GM12878 (cell line): ENCODE measurements at regions not wholly inside any gene's neighbourhood (a gene's known extent, or its start where the extent isn't known, plus 50 kb on each side); places are given as distances from the start of the nearest gene placed in this dataset.

Experiments used
- ATAC-seq: fragments of 200-7000 bp; cut with Tn5 transposase; 3 replicates; pipeline ENCODE4 v1.9.1; 2020; ENCODE audit warnings: mild to moderate bottlenecking, moderate library complexity
- BruUV-seq: library from RNA; stranded (reverse); fragments of 400-500 nt; replicated peaks from 2 replicates; lab custom pipeline; 2021; lab: Mats Ljungman, UMichigan
- CTCF ChIA-PET: fragments of 300-600 bp; sonication (Branson Sonifier 250); formaldehyde crosslinking; extraction: SDS; loops from one replicate; lab custom pipeline; 2021; ENCODE audit warnings: inconsistent platforms; lab: Yijun Ruan, JAX
- POLR2A ChIA-PET: fragments of 350-600 bp; formaldehyde crosslinking; extraction: SDS; loops from one replicate; lab custom pipeline; 2021; ENCODE audit warnings: inconsistent platforms; lab: Charles Lee
- RAD21 ChIA-PET: fragments of 300-600 bp; sonication (Branson Sonifier 250); formaldehyde crosslinking; loops from one replicate; lab custom pipeline; 2023; ENCODE audit warnings: antibody characterized with exemption; ENCODE audit not compliant: unreplicated experiment; lab: Charles Lee
- SMC1A ChIA-PET: fragments of 300-600 bp; sonication (Branson Sonifier 250); formaldehyde crosslinking; loops from one replicate; lab custom pipeline; 2023; ENCODE audit not compliant: unreplicated experiment, uncharacterized antibody; lab: Charles Lee
- DNase-seq: peaks from one replicate; pipeline ENCODE4 v3.0.0-alpha.2; 2011; ENCODE audit warnings: low read depth, low spot score
- FAIRE-seq: peaks from 3 replicates; lab custom pipeline; 2011; peaks lifted over from hg19 to GRCh38; lab: Jason Lieb, UNC
- H2AFZ ChIP-seq: 2 replicates; pipeline ENCODE4 v1.6.0; 2011; ENCODE audit warnings: low read depth, low read length, control low read depth; ENCODE audit not compliant: control insufficient read depth
- H3K27ac ChIP-seq: 2 replicates; pipeline ENCODE4 v1.5.1; 2011; ENCODE audit warnings: control low read depth; ENCODE audit not compliant: control insufficient read depth, insufficient read depth
- H3K27me3 ChIP-seq, 2 experiments: replicated peaks in 1 of 2; 2 replicates each; pipeline versions ENCODE4 v1.6.0 to v1.6.1; 2011; ENCODE audit warnings: low read length in 1 of 2; ENCODE audit not compliant: control insufficient read depth in 2 of 2, insufficient read depth in 2 of 2
- H3K36me3 ChIP-seq, 2 experiments: 2 replicates each; pipeline ENCODE4 v1.5.1; 2011; ENCODE audit warnings: low read length in 1 of 2; ENCODE audit not compliant: control insufficient read depth in 2 of 2, insufficient read depth in 2 of 2
- H3K4me1 ChIP-seq: 2 replicates; pipeline ENCODE4 v1.6.1; 2011; ENCODE audit warnings: mild to moderate bottlenecking, low read length, moderate library complexity, mixed read lengths; ENCODE audit not compliant: control insufficient read depth, insufficient read depth
- H3K4me2 ChIP-seq: 2 replicates; pipeline ENCODE4 v1.6.0; 2011; ENCODE audit warnings: control low read depth; ENCODE audit not compliant: control insufficient read depth, insufficient read depth
- H3K4me3 ChIP-seq: fragments of 200-600 bp; sonication (generic); 2 replicates; pipeline ENCODE4 v1.5.1; 2016
- H3K79me2 ChIP-seq: 2 replicates; pipeline ENCODE4 v1.6.0; 2011; ENCODE audit warnings: low read length; ENCODE audit not compliant: control insufficient read depth, insufficient read depth
- H3K9ac ChIP-seq: 2 replicates; pipeline ENCODE4 v1.8.0; 2011; ENCODE audit warnings: low read length, control low read depth, mixed read lengths; ENCODE audit not compliant: control insufficient read depth, insufficient read depth
- H3K9me3 ChIP-seq: replicated peaks from 3 replicates; pipeline ENCODE4 v1.5.1; 2011; ENCODE audit warnings: mild to moderate bottlenecking, low read length; ENCODE audit not compliant: control insufficient read depth, insufficient read depth
- H4K20me1 ChIP-seq: 2 replicates; pipeline ENCODE4 v1.6.0; 2011; ENCODE audit not compliant: control insufficient read depth, insufficient read depth
- CREM ChIP-seq: IDR thresholded peaks from 2 replicates; pipeline ENCODE4 v1.6.1; 2014; ENCODE audit warnings: antibody characterized with exemption, low read depth
- HCFC1 ChIP-seq: fragments of 150-350 bp; IDR thresholded peaks from 2 replicates; pipeline ENCODE4 v1.6.1; 2014; ENCODE audit warnings: low read length
- JUNB ChIP-seq: IDR thresholded peaks from 2 replicates; pipeline ENCODE4 v1.6.1; 2016; ENCODE audit warnings: antibody characterized with exemption, mild to moderate bottlenecking
- JUND ChIP-seq: IDR thresholded peaks from 2 replicates; pipeline ENCODE4 v1.6.1; 2012; ENCODE audit warnings: low read depth, mild to moderate bottlenecking, low read length, improper control_type of control experiment, moderate library complexity
- LARP7 ChIP-seq: fragments of 450-650 bp; IDR thresholded peaks from 2 replicates; pipeline ENCODE4 v1.6.1; 2017; ENCODE audit warnings: mild to moderate bottlenecking
- MAX ChIP-seq: IDR thresholded peaks from 2 replicates; pipeline ENCODE4 v1.6.1; 2012; ENCODE audit warnings: low read depth, low read length, improper control_type of control experiment
- NFYA ChIP-seq: IDR thresholded peaks from 2 replicates; pipeline ENCODE4 v1.6.1; 2011; ENCODE audit warnings: low read depth, mild to moderate bottlenecking, low read length, improper control_type of control experiment, borderline replicate concordance
- NFYB ChIP-seq: IDR thresholded peaks from 2 replicates; pipeline ENCODE4 v1.6.1; 2011; ENCODE audit warnings: low read depth, mild to moderate bottlenecking, low read length, improper control_type of control experiment, moderate library complexity; ENCODE audit not compliant: insufficient read depth
- PRDM15 ChIP-seq: fragments of 450-650 bp; formaldehyde crosslinking; IDR thresholded peaks from 2 replicates; pipeline ENCODE4 v1.4.0; 2020; ENCODE audit warnings: mild to moderate bottlenecking, moderate library complexity
- ZNF217 ChIP-seq: fragments of 450-650 bp; IDR thresholded peaks from 2 replicates; pipeline ENCODE4 v1.6.1; 2017; ENCODE audit warnings: antibody characterized with exemption, mild to moderate bottlenecking
- ZNF24 ChIP-seq: fragments of 450-650 bp; IDR thresholded peaks from 2 replicates; pipeline ENCODE4 v1.6.1; 2017; ENCODE audit warnings: antibody characterized with exemption, mild to moderate bottlenecking
- ZNF384 ChIP-seq: IDR thresholded peaks from 2 replicates; pipeline ENCODE4 v1.6.1; 2012; ENCODE audit warnings: low read depth, mild to moderate bottlenecking, low read length, improper control_type of control experiment, borderline replicate concordance
- WGBS: methylation state at CpG from one replicate; pipeline ENCODE4 v1.1.6; 2016; ENCODE audit warnings: low lambda C conversion rate; ENCODE audit not compliant: insufficient replicate concordance, insufficient coverage; ENCODE audit errors: missing lambda C conversion rate; 5-methylcytosine and 5-hydroxymethylcytosine counted together
- in situ Hi-C: fragments of 300-500 bp; cut with MboI; formaldehyde crosslinking; loops from 9 replicates; pipeline ENCODE4 v1.14.3; 2018; ENCODE audit warnings: mixed read lengths
- intact Hi-C: fragments of 100-400 bp; cut with micrococcal nuclease; formaldehyde crosslinking; loops from one replicate; pipeline ENCODE4 v1.14.2; 2022; ENCODE audit not compliant: unreplicated experiment

- Histone ChIP-seq H3K27me3 (no peaks in the 10 kb centered on the region; a peak in 1 of 4 replicates), H3K36me3 (no peaks in the 10 kb centered on the region), H3K4me1 (no peaks in the 10 kb centered on the region), H3K9ac (no peak overlapping the region), H3K79me2 (no peaks in the 10 kb centered on the region), H3K4me3 (no peak overlapping the region), H3K4me2 (no peak overlapping the region), H2AFZ (no peak overlapping the region), H3K9me3 (no peaks in the 10 kb centered on the region), H3K27ac (no peak overlapping the region), H4K20me1 (no peaks in the 10 kb centered on the region)
- POLR2A ChIA-PET = no interaction called here
- DNase-seq (no peak), ATAC-seq (no peak), FAIRE-seq (no peak)
- WGBS = 71% methylated on average over 4 of the region's 4 CpGs
- TF ChIP-seq PRDM15 (CRISPR knock-in tag) = no peak
- no peak for TF ChIP-seq CREM
- TF ChIP-seq JUNB = no peak
- TF ChIP-seq JUND = no peak
- no peak for TF ChIP-seq ZNF24
- no peak for TF ChIP-seq LARP7
- TF ChIP-seq MAX = no peak
- no peak for TF ChIP-seq NFYB
- TF ChIP-seq HCFC1 = no peak
- no peak for TF ChIP-seq NFYA
- TF ChIP-seq ZNF384 = no peak
- no peak for TF ChIP-seq ZNF217
- in situ Hi-C loops = no loop called here
- no TSS peak for BruUV-seq
- SMC1A ChIA-PET = no interaction called here
- CTCF ChIA-PET = no interaction called here
- intact Hi-C loops = no loop called here
- RAD21 ChIA-PET = no interaction called here
Measured at GRCh38 chr4:102163404-102164140, 181.7 kb downstream of the SLC39A8 start.
